H1 (cell line): ENCODE measurements at regions not wholly inside any gene's neighbourhood (a gene's known extent, or its start where the extent isn't known, plus 50 kb on each side); places are given as distances from the start of the nearest gene placed in this dataset.

Experiments used
- CTCF ChIA-PET: fragments of 300-600 bp; sonication (Branson Sonifier 250); formaldehyde crosslinking; loops from one replicate; lab custom pipeline; 2021; ENCODE audit not compliant: partially characterized antibody; lab: Charles Lee
- POLR2A ChIA-PET: fragments of 300-600 bp; sonication (Branson Sonifier 250); formaldehyde crosslinking; loops from one replicate; lab custom pipeline; 2021; ENCODE audit warnings: inconsistent platforms; ENCODE audit not compliant: partially characterized antibody; lab: Charles Lee
- DNase-seq, 2 experiments: peaks; one replicate each; pipeline versions ENCODE4 v3.0.0 to v3.0.0-alpha.2; 2010 to 2022; ENCODE audit warnings: low spot score in 2 of 2, low read depth in 1 of 2, mixed read lengths in 1 of 2
- FAIRE-seq: peaks from 2 replicates; lab custom pipeline; 2011; peaks lifted over from hg19 to GRCh38; lab: Jason Lieb, UNC
- H2AFZ ChIP-seq: 2 replicates; pipeline ENCODE4 v1.8.1; 2012; ENCODE audit warnings: low read length, inconsistent platforms
- H2AK5ac ChIP-seq: 2 replicates; pipeline ENCODE4 v1.6.1; 2013; ENCODE audit warnings: low read depth, low read length
- H2BK120ac ChIP-seq: replicated peaks from 2 replicates; pipeline ENCODE3; 2013; ENCODE audit warnings: low read depth, low read length, inconsistent platforms
- H2BK12ac ChIP-seq: 2 replicates; pipeline ENCODE4 v1.6.1; 2013; ENCODE audit warnings: low read depth, low read length
- H2BK15ac ChIP-seq: 2 replicates; pipeline ENCODE4 v1.6.1; 2013; ENCODE audit warnings: low read length
- H2BK20ac ChIP-seq: 2 replicates; pipeline ENCODE4 v1.6.1; 2013; ENCODE audit warnings: low read length
- H2BK5ac ChIP-seq: 2 replicates; pipeline ENCODE4 v1.6.1; 2013; ENCODE audit warnings: low read depth, low read length
- H3K14ac ChIP-seq: 2 replicates; pipeline ENCODE4 v1.6.1; 2013; ENCODE audit warnings: inconsistent platforms; ENCODE audit not compliant: insufficient read length
- H3K18ac ChIP-seq: 2 replicates; pipeline ENCODE4 v1.6.1; 2013; ENCODE audit warnings: low read length; ENCODE audit errors: extremely low read depth
- H3K23ac ChIP-seq: 2 replicates; pipeline ENCODE4 v1.6.1; 2013; ENCODE audit warnings: inconsistent platforms; ENCODE audit not compliant: insufficient read length
- H3K23me2 ChIP-seq: 2 replicates; pipeline ENCODE4 v1.6.1; 2013; ENCODE audit warnings: low read depth, low read length
- H3K27ac ChIP-seq: 2 replicates; pipeline ENCODE4 v1.6.1; 2011; ENCODE audit warnings: low read depth, low read length, inconsistent platforms
- H3K27me3 ChIP-seq, 4 experiments: replicated peaks in 1 of 4; 1 replicate in 1 of 4; 2 replicates in 3 of 4; pipeline versions ENCODE4 v1.6.1 to v1.8.1; 2011 to 2013; ENCODE audit warnings: low read length in 3 of 4, mild to moderate bottlenecking in 3 of 4, inconsistent platforms in 2 of 4, mixed read lengths in 2 of 4, moderate library complexity in 1 of 4; ENCODE audit not compliant: control insufficient read depth in 3 of 4, insufficient read depth in 3 of 4; ENCODE audit errors: extremely low read depth in 1 of 4
- H3K36me3 ChIP-seq, 4 experiments: 2 replicates each; pipeline versions ENCODE4 v1.6.1 to v1.8.1; 2011 to 2013; ENCODE audit warnings: mild to moderate bottlenecking in 4 of 4, low read length in 3 of 4, moderate library complexity in 2 of 4, control low read depth in 1 of 4, inconsistent platforms in 1 of 4; ENCODE audit not compliant: insufficient read depth in 4 of 4, control insufficient read depth in 2 of 4
- H3K4ac ChIP-seq: replicated peaks from 2 replicates; pipeline ENCODE3; 2013; ENCODE audit warnings: low read length, low read depth, mixed read lengths, inconsistent platforms; ENCODE audit not compliant: insufficient read length
- H3K4me1 ChIP-seq, 4 experiments: replicated peaks in 1 of 4; 1 replicate in 1 of 4; 2 replicates in 3 of 4; pipeline versions ENCODE4 v1.6.1 to v1.8.1; 2011 to 2013; ENCODE audit warnings: low read length in 3 of 4, inconsistent platforms in 2 of 4, mixed read lengths in 1 of 4; ENCODE audit not compliant: insufficient read depth in 4 of 4, control insufficient read depth in 3 of 4
- H3K4me2 ChIP-seq, 2 experiments: 2 replicates each; pipeline versions ENCODE4 v1.6.1 to v1.8.1; 2011 to 2013; ENCODE audit warnings: low read depth in 2 of 2, low read length in 2 of 2, control low read depth in 1 of 2, inconsistent platforms in 1 of 2, mild to moderate bottlenecking in 1 of 2; ENCODE audit not compliant: insufficient read depth in 1 of 2
- H3K4me3 ChIP-seq, 4 experiments: fragments of 200-600, 300-600 bp in 1 of 4; sonication (generic), shearing (Covaris generic), sonication (Bioruptor Twin) in 1 of 4; 2 replicates each; pipeline versions ENCODE4 v1.5.1 to v1.8.1; 2011 to 2016; ENCODE audit warnings: low read length in 4 of 4, low read depth in 3 of 4, control low read depth in 2 of 4, inconsistent platforms in 2 of 4, mild to moderate bottlenecking in 2 of 4, mixed read lengths in 1 of 4, moderate library complexity in 1 of 4; ENCODE audit not compliant: insufficient read depth in 2 of 4; ENCODE audit errors: extremely low read depth in 1 of 4
- H3K56ac ChIP-seq: replicated peaks from 2 replicates; pipeline ENCODE3; 2013; ENCODE audit warnings: low read depth, mild to moderate bottlenecking, mixed read lengths, low read length, inconsistent platforms; ENCODE audit not compliant: insufficient read length
- H3K79me1 ChIP-seq: 2 replicates; pipeline ENCODE4 v1.6.1; 2013; ENCODE audit warnings: low read depth, low read length, control low read depth
- H3K79me2 ChIP-seq, 2 experiments: 2 replicates each; pipeline versions ENCODE4 v1.6.1 to v1.8.1; 2012 to 2013; ENCODE audit warnings: low read length in 2 of 2, mild to moderate bottlenecking in 2 of 2, inconsistent platforms in 1 of 2; ENCODE audit not compliant: insufficient read depth in 2 of 2, control insufficient read depth in 1 of 2
- H3K9ac ChIP-seq, 4 experiments: replicated peaks in 1 of 4; 1 replicate in 1 of 4; 2 replicates in 3 of 4; pipeline versions ENCODE4 v1.6.1 to v1.8.1; 2011 to 2013; ENCODE audit warnings: low read depth in 3 of 4, low read length in 3 of 4, control low read depth in 2 of 4, mild to moderate bottlenecking in 2 of 4, moderate library complexity in 2 of 4, inconsistent platforms in 1 of 4; ENCODE audit errors: extremely low read depth in 1 of 4
- H3K9me3 ChIP-seq, 2 experiments: 2 replicates each; pipeline versions ENCODE4 v1.6.1 to v1.8.1; 2012 to 2013; ENCODE audit warnings: mild to moderate bottlenecking in 2 of 2, moderate library complexity in 2 of 2, control low read depth in 1 of 2, inconsistent platforms in 1 of 2, low read depth in 1 of 2, low read length in 1 of 2, mixed read lengths in 1 of 2; ENCODE audit not compliant: insufficient read depth in 2 of 2
- H4K20me1 ChIP-seq, 2 experiments: replicated peaks in 1 of 2; 2 replicates each; pipeline versions ENCODE3 to v1.8.1; 2011 to 2013; ENCODE audit warnings: inconsistent platforms in 2 of 2, low read length in 2 of 2, mild to moderate bottlenecking in 1 of 2; ENCODE audit not compliant: insufficient read depth in 2 of 2, control insufficient read depth in 1 of 2
- H4K5ac ChIP-seq: 2 replicates; pipeline ENCODE4 v1.6.1; 2013; ENCODE audit warnings: low read length, low read depth, mixed read lengths, inconsistent platforms; ENCODE audit not compliant: insufficient read length
- H4K8ac ChIP-seq: 2 replicates; pipeline ENCODE4 v1.8.0; 2013; ENCODE audit warnings: mild to moderate bottlenecking, moderate library complexity, low read length, inconsistent platforms; ENCODE audit not compliant: insufficient read depth; ENCODE audit errors: extremely low read depth
- H4K91ac ChIP-seq: replicated peaks from 2 replicates; pipeline ENCODE3; 2013; ENCODE audit warnings: low read length, mixed read lengths, inconsistent platforms; ENCODE audit not compliant: insufficient read length
- CEBPB ChIP-seq: IDR thresholded peaks from 2 replicates; pipeline ENCODE4 v1.6.1; 2012; ENCODE audit warnings: low read depth, low read length
- RNF2 ChIP-seq: fragments of 200-900, 300-1000 bp; sonication (generic); IDR thresholded peaks from 2 replicates; pipeline ENCODE4 v1.7.1; 2016; ENCODE audit warnings: borderline replicate concordance, low read depth, mild to moderate bottlenecking, antibody characterized with exemption, low read length; ENCODE audit not compliant: poor library complexity, severe bottlenecking; ENCODE audit errors: missing control alignments
- TEAD4 ChIP-seq: IDR thresholded peaks from 2 replicates; pipeline ENCODE4 v1.6.1; 2012; ENCODE audit warnings: low read depth, low read length, inconsistent platforms, mixed read lengths
- WGBS, 2 experiments: shearing (Covaris generic) in 1 of 2; methylation state at CpG; one replicate each; pipeline versions ENCODE4 v1.1.6 to v1.1.7; 2013 to 2015; ENCODE audit warnings: low lambda C conversion rate in 2 of 2, mixed read lengths in 2 of 2, inconsistent platforms in 1 of 2, low coverage in 1 of 2, missing lambda C conversion rate in 1 of 2; ENCODE audit not compliant: insufficient replicate concordance in 2 of 2, insufficient coverage in 1 of 2, insufficient read length in 1 of 2; ENCODE audit errors: extremely low coverage in 1 of 2, missing lambda C conversion rate in 1 of 2; 5-methylcytosine and 5-hydroxymethylcytosine counted together
- TF ChIP-seq, protein P1 (sequence below): IDR thresholded peaks from 2 replicates; pipeline ENCODE4 v1.6.1; 2012; ENCODE audit warnings: inconsistent platforms
- TF ChIP-seq, protein P2 (sequence below), 3 experiments: IDR thresholded peaks; 1 replicate in 2 of 3; 2 replicates in 1 of 3; pipeline versions ENCODE4 v1.5.1 to v1.6.1; 2011; ENCODE audit warnings: low read length in 3 of 3, mild to moderate bottlenecking in 3 of 3, inconsistent platforms in 2 of 3, low read depth in 1 of 3, moderate library complexity in 1 of 3; ENCODE audit not compliant: insufficient read depth in 1 of 3; ENCODE audit errors: control extremely low read depth in 1 of 3
- TF ChIP-seq, protein P3 (sequence below): IDR thresholded peaks from 2 replicates; pipeline ENCODE4 v1.6.1; 2011; ENCODE audit warnings: low read depth, mild to moderate bottlenecking, low read length; ENCODE audit not compliant: insufficient read depth

DNA sequence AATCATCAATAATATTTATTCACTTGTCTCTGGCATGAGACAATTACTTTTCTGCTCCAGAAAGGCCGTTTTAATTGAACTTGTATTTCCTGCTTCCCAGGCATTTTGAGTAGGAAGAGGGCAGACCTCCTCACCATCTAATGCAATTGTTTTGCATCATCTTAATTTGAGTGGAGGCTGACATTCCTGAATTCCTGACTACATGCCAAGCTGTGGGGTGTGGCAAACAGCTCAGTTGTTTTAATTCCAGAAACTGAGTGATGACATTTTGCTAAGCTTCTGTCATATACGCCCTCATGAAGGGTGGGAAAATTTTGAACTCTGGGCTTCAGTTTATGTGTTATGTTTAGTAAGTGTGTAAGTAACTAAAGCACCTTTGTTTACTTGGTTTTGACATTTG lies 125.4 kb upstream of the USP25 start:
- no peak overlapping the region for H3K4me3 ChIP-seq
- H3K27me3 ChIP-seq, result no peaks in the 10 kb centered on the region
- H3K4me1 ChIP-seq, result peaks cover 0 to 4% (median 2%) of the 10 kb centered on the region in 4 experiments; a peak in 1 of 7 replicates
- H2BK12ac ChIP-seq, result no peak overlapping the region
- WGBS, 2 experiments, result 74% methylated on average over 2 of the region's 2 CpGs; no CpG with 5 or more reads in 1 of the 2 experiments
- H3K23ac ChIP-seq, result no peak overlapping the region
- no peak overlapping the region for H3K14ac ChIP-seq
- TF ChIP-seq CEBPB (peak; percentile 62; the same call in 1 of the 2 replicates), RNF2 (no peak), TEAD4 (peak; percentile 85)
- TF ChIP-seq, protein P1, sequence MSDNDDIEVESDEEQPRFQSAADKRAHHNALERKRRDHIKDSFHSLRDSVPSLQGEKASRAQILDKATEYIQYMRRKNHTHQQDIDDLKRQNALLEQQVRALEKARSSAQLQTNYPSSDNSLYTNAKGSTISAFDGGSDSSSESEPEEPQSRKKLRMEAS, result no peak
- TF ChIP-seq, protein P2, sequence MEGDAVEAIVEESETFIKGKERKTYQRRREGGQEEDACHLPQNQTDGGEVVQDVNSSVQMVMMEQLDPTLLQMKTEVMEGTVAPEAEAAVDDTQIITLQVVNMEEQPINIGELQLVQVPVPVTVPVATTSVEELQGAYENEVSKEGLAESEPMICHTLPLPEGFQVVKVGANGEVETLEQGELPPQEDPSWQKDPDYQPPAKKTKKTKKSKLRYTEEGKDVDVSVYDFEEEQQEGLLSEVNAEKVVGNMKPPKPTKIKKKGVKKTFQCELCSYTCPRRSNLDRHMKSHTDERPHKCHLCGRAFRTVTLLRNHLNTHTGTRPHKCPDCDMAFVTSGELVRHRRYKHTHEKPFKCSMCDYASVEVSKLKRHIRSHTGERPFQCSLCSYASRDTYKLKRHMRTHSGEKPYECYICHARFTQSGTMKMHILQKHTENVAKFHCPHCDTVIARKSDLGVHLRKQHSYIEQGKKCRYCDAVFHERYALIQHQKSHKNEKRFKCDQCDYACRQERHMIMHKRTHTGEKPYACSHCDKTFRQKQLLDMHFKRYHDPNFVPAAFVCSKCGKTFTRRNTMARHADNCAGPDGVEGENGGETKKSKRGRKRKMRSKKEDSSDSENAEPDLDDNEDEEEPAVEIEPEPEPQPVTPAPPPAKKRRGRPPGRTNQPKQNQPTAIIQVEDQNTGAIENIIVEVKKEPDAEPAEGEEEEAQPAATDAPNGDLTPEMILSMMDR (IDR thresholded peaks at IDR 0.05; ENCODE audit: control extremely low read depth in 1 of 3, insufficient read depth in 1 of 3, low read depth in 1 of 3, low read length in 3 of 3), result no peak
- TF ChIP-seq, protein P3, sequence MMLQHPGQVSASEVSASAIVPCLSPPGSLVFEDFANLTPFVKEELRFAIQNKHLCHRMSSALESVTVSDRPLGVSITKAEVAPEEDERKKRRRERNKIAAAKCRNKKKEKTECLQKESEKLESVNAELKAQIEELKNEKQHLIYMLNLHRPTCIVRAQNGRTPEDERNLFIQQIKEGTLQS, result no peak
- no peaks in the 10 kb centered on the region for H3K9me3 ChIP-seq
- H4K91ac ChIP-seq, result no peak overlapping the region
- no peak overlapping the region for H2AFZ ChIP-seq
- H3K4me2 ChIP-seq, result no peak overlapping the region
- H3K56ac ChIP-seq, result no peak overlapping the region
- POLR2A ChIA-PET, result no interaction called here
- H4K8ac ChIP-seq, result no peak overlapping the region
- no peak overlapping the region for H2AK5ac ChIP-seq
- CTCF ChIA-PET, result no interaction called here
- no peak overlapping the region for H3K18ac ChIP-seq
- no peak overlapping the region for H2BK15ac ChIP-seq
- H2BK120ac ChIP-seq, result no peak overlapping the region
- H2BK20ac ChIP-seq, result no peak overlapping the region
- H4K20me1 ChIP-seq, result no peaks in the 10 kb centered on the region
- no peak overlapping the region for H3K4ac ChIP-seq
- H2BK5ac ChIP-seq, result no peak overlapping the region
- no peaks in the 10 kb centered on the region for H3K36me3 ChIP-seq
- H3K27ac ChIP-seq, result no peak overlapping the region
- no peak overlapping the region for H3K9ac ChIP-seq
- H4K5ac ChIP-seq, result no peak overlapping the region
- no peaks in the 10 kb centered on the region for H3K23me2 ChIP-seq
- FAIRE-seq, result no peak
- H3K79me1 ChIP-seq, result no peaks in the 10 kb centered on the region
- no peaks in the 10 kb centered on the region for H3K79me2 ChIP-seq
- DNase-seq, result no peak
